ENCODE measurements at regions not wholly inside any gene's neighbourhood (a gene's known extent, or its start where the extent isn't known, plus 50 kb on each side); places are given as distances from the start of the nearest gene placed in this dataset.

GRCh38 chr2:49857371-49858112 is 703.2 kb upstream of the FSHR start:
- no peak for TF ChIP-seq CTCF (IDR thresholded peaks at IDR 0.05)
- TF ChIP-seq POLR2AphosphoS5 (IDR thresholded peaks at IDR 0.05) = no peak
